ENCODE measurements at regions not wholly inside any gene's neighbourhood (a gene's known extent, or its start where the extent isn't known, plus 50 kb on each side); places are given as distances from the start of the nearest gene placed in this dataset.

- no peak for TF ChIP-seq CTCF (IDR thresholded peaks at IDR 0.05 in 2 of 3, conservative IDR thresholded peaks at IDR 0.05 in 1 of 3; ENCODE audit: borderline replicate concordance in 1 of 3, insufficient read depth in 1 of 3, low read depth in 2 of 3, low read length in 2 of 3)
- no peak for TF ChIP-seq CEBPB (IDR thresholded peaks at IDR 0.05; ENCODE audit: low read depth)
- TF ChIP-seq EZH2 (IDR thresholded peaks at IDR 0.05): no peak
- TF ChIP-seq ZNF274 (IDR thresholded peaks at IDR 0.05; ENCODE audit: low read depth, low read length): no peak
- TF ChIP-seq POLR2A (IDR thresholded peaks at IDR 0.05; ENCODE audit: borderline replicate concordance, extremely low read depth, insufficient read depth, insufficient read length): no peak
- no peak for TF ChIP-seq REST (IDR thresholded peaks at IDR 0.05; ENCODE audit: low read depth)
- TF ChIP-seq ZFX (IDR thresholded peaks at IDR 0.05): no peak
- TF ChIP-seq MAX (IDR thresholded peaks at IDR 0.05): no peak
- no peak for TF ChIP-seq EZH2phosphoT487 (IDR thresholded peaks at IDR 0.05; ENCODE audit: borderline replicate concordance)
- TF ChIP-seq SIN3A (IDR thresholded peaks at IDR 0.05; ENCODE audit: low read depth): no peak
Observed at GRCh38 chr22:48245196-48245485, 1482.7 kb downstream of the TBC1D22A start.
